IMR-90 (cell line): ENCODE measurements at regions not wholly inside any gene's neighbourhood (a gene's known extent, or its start where the extent isn't known, plus 50 kb on each side); places are given as distances from the start of the nearest gene placed in this dataset.
A peak's percentile ranks its signal among the peaks of the same experiment; 100 is the strongest.

Experiments
- ATAC-seq: fragments of 200-7000 bp; cut with Tn5 transposase; 2 replicates; pipeline ENCODE4 v1.9.1; 2020; ENCODE audit warnings: low read depth, mild to moderate bottlenecking, moderate library complexity
- BruUV-seq: library from RNA; stranded (reverse); fragments of 400-500 nt; replicated peaks from 2 replicates; lab custom pipeline; 2021; lab: Mats Ljungman, UMichigan
- CTCF ChIA-PET: fragments of 300-600 bp; formaldehyde crosslinking; extraction: SDS; loops from one replicate; lab custom pipeline; 2021; ENCODE audit warnings: antibody characterized with exemption; lab: Yijun Ruan, JAX
- POLR2A ChIA-PET: fragments of 300-600 bp; sonication (Branson Sonifier 250); formaldehyde crosslinking; loops from one replicate; lab custom pipeline; 2022; ENCODE audit warnings: antibody characterized with exemption; ENCODE audit not compliant: unreplicated experiment; lab: Charles Lee
- DNase-seq: peaks from one replicate; pipeline ENCODE4 v3.0.0; 2013
- H2AFZ ChIP-seq: replicated peaks from 2 replicates; pipeline ENCODE3; 2013; ENCODE audit warnings: low read length, mild to moderate bottlenecking; ENCODE audit not compliant: poor library complexity
- H2AK5ac ChIP-seq: 2 replicates; pipeline ENCODE4 v1.6.1; 2013; ENCODE audit warnings: low read depth, low read length, inconsistent platforms
- H2AK9ac ChIP-seq: replicated peaks from 2 replicates; pipeline ENCODE3; 2013; ENCODE audit warnings: mild to moderate bottlenecking, low read depth, low read length, moderate library complexity; ENCODE audit not compliant: poor library complexity
- H2BK120ac ChIP-seq: 2 replicates; pipeline ENCODE4 v1.6.1; 2013; ENCODE audit warnings: low read depth, low read length, inconsistent platforms
- H2BK15ac ChIP-seq: 3 replicates; pipeline ENCODE4 v1.6.1; 2013; ENCODE audit warnings: low read depth, low read length, inconsistent platforms
- H2BK20ac ChIP-seq: 2 replicates; pipeline ENCODE4 v1.6.1; 2013; ENCODE audit warnings: low read depth, mild to moderate bottlenecking, inconsistent platforms, low read length, moderate library complexity
- H2BK5ac ChIP-seq: 2 replicates; pipeline ENCODE4 v1.6.1; 2013; ENCODE audit warnings: mild to moderate bottlenecking, low read depth, low read length, inconsistent platforms; ENCODE audit not compliant: poor library complexity, severe bottlenecking
- H3K14ac ChIP-seq: replicated peaks from 2 replicates; pipeline ENCODE4 v1.6.1; 2013; ENCODE audit warnings: low read depth, low read length, inconsistent platforms
- H3K18ac ChIP-seq: 2 replicates; pipeline ENCODE4 v1.6.1; 2013; ENCODE audit warnings: low read depth, low read length, control low read depth
- H3K23ac ChIP-seq: 2 replicates; pipeline ENCODE4 v1.6.1; 2013; ENCODE audit warnings: low read depth, low read length, inconsistent platforms
- H3K27ac ChIP-seq: 2 replicates; pipeline ENCODE4 v1.5.1; 2013; ENCODE audit warnings: mild to moderate bottlenecking, control low read depth, low read length; ENCODE audit not compliant: insufficient read depth
- H3K27me3 ChIP-seq: 2 replicates; pipeline ENCODE4 v1.6.1; 2013; ENCODE audit warnings: low read length; ENCODE audit not compliant: control insufficient read depth, insufficient read depth
- H3K36me3 ChIP-seq: 2 replicates; pipeline ENCODE4 v1.6.1; 2013; ENCODE audit warnings: low read length, mixed read lengths; ENCODE audit not compliant: control insufficient read depth, insufficient read depth
- H3K4ac ChIP-seq: 2 replicates; pipeline ENCODE4 v1.6.1; 2013; ENCODE audit warnings: low read depth, low read length, inconsistent platforms
- H3K4me1 ChIP-seq: 2 replicates; pipeline ENCODE4 v1.6.1; 2013; ENCODE audit warnings: low read length, mixed read lengths; ENCODE audit not compliant: control insufficient read depth, insufficient read depth
- H3K4me2 ChIP-seq: 2 replicates; pipeline ENCODE4 v1.6.1; 2013; ENCODE audit warnings: low read depth, mild to moderate bottlenecking, control low read depth, low read length, moderate library complexity
- H3K4me3 ChIP-seq: 2 replicates; pipeline ENCODE4 v1.5.1; 2013; ENCODE audit warnings: low read depth, mild to moderate bottlenecking, control low read depth, low read length, moderate library complexity; ENCODE audit not compliant: insufficient read depth
- H3K56ac ChIP-seq: 2 replicates; pipeline ENCODE4 v1.6.1; 2013; ENCODE audit warnings: low read length, inconsistent platforms; ENCODE audit not compliant: insufficient read depth; ENCODE audit errors: extremely low read depth
- H3K79me1 ChIP-seq, 2 experiments: 2 replicates each; pipeline ENCODE4 v1.6.1; 2013; ENCODE audit warnings: low read length in 2 of 2, inconsistent platforms in 1 of 2, low read depth in 1 of 2
- H3K9ac ChIP-seq: 2 replicates; pipeline ENCODE4 v1.6.1; 2013; ENCODE audit warnings: low read depth, low read length, control low read depth
- H3K9me1 ChIP-seq: 2 replicates; pipeline ENCODE4 v1.6.1; 2013; ENCODE audit warnings: low read length, inconsistent platforms; ENCODE audit not compliant: insufficient read depth
- H3K9me3 ChIP-seq: 2 replicates; pipeline ENCODE4 v1.6.1; 2013; ENCODE audit warnings: low read length; ENCODE audit not compliant: control insufficient read depth, insufficient read depth
- H4K20me1 ChIP-seq: 2 replicates; pipeline ENCODE4 v1.6.1; 2013; ENCODE audit warnings: low read length, inconsistent platforms; ENCODE audit not compliant: insufficient read depth
- H4K5ac ChIP-seq: 2 replicates; pipeline ENCODE4 v1.6.1; 2013; ENCODE audit warnings: mild to moderate bottlenecking, low read depth, low read length, control low read depth
- H4K8ac ChIP-seq, 2 experiments: 2 replicates each; pipeline ENCODE4 v1.6.1; 2013; ENCODE audit warnings: low read depth in 2 of 2, low read length in 2 of 2, control low read depth in 1 of 2, inconsistent platforms in 1 of 2
- H4K91ac ChIP-seq: 2 replicates; pipeline ENCODE4 v1.6.1; 2013; ENCODE audit warnings: low read depth, low read length, inconsistent platforms; ENCODE audit not compliant: insufficient read depth
- CEBPB ChIP-seq: IDR thresholded peaks from 2 replicates; pipeline ENCODE4 v1.6.1; 2012; ENCODE audit warnings: low read depth, low read length, improper control_type of control experiment
- CHD1 ChIP-seq: IDR thresholded peaks from 2 replicates; pipeline ENCODE4 v1.6.1; 2012; ENCODE audit warnings: low read depth, low read length, improper control_type of control experiment
- MAZ ChIP-seq: IDR thresholded peaks from 2 replicates; pipeline ENCODE4 v1.6.1; 2012; ENCODE audit warnings: low read depth, mild to moderate bottlenecking, low read length, improper control_type of control experiment, moderate library complexity, borderline replicate concordance
- NFE2L2 ChIP-seq: fragments of 150-350 bp; IDR thresholded peaks from 2 replicates; pipeline ENCODE4 v1.6.1; 2016; ENCODE audit warnings: low read depth, mild to moderate bottlenecking, low read length
- RCOR1 ChIP-seq: IDR thresholded peaks from 2 replicates; pipeline ENCODE4 v1.6.1; 2012; ENCODE audit warnings: mild to moderate bottlenecking, low read length, improper control_type of control experiment; ENCODE audit not compliant: insufficient replicate concordance
- WGBS, 2 experiments: methylation state at CpG; one replicate each; pipeline versions ENCODE4 v1.1.5 to v1.1.7; 2013; ENCODE audit warnings: missing lambda C conversion rate in 2 of 2; ENCODE audit not compliant: insufficient read length in 1 of 2; ENCODE audit errors: extremely low coverage in 2 of 2; 5-methylcytosine and 5-hydroxymethylcytosine counted together
- dilution Hi-C: fragments of 300-500 bp; cut with HindIII; formaldehyde crosslinking; loops from one replicate; pipeline ENCODE4 v1.14.3; 2018; ENCODE audit warnings: low sequenced_read_pairs; ENCODE audit not compliant: unreplicated experiment
- in situ Hi-C: fragments of 300-500 bp; cut with MboI; formaldehyde crosslinking; loops from 3 replicates; pipeline ENCODE4 v1.14.3; 2019; ENCODE audit warnings: low sequenced_read_pairs, inconsistent platforms, mixed read lengths
- intact Hi-C: fragments of 100-400 bp; cut with micrococcal nuclease; formaldehyde crosslinking; loops from 2 replicates; pipeline ENCODE4 v1.10.0; 2022

DNA sequence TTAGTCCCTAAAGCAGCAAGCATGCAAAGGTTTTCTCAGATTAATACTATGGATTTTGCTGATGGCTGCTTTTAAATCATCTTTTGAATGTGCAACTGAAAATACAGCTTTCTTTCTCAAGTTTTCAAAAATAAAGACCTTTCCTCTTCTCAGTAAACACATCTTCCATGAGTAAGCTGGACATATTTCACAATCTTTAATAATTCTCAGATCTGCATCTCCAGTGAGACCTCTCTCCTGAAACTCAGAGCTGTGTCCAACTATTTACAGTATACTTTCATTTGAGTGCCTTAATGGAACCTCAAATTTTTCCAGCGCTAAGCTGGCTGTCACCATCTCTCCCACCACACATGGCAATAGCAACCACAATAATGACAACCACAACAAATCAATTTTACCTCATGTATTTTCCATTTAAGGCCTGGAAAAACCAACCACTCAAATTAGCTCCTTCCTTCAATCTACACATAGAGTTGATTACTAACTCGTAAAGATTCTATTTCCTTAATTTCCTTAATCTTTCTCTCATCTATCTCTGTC, 192.4 kb upstream of the RPL34 start:
- no peak overlapping the region for H3K4me3 ChIP-seq
- no peak overlapping the region for H3K4ac ChIP-seq
- POLR2A ChIA-PET: no interaction called here
- peak overlapping the region; percentile 68; the same call in 1 of the 2 replicates for H3K18ac ChIP-seq
- DNase-seq (peak; percentile 53), ATAC-seq (peak; percentile 46)
- H3K36me3 ChIP-seq: no peaks in the 10 kb centered on the region
- H3K9ac ChIP-seq: no peak overlapping the region
- TF ChIP-seq NFE2L2 (no peak), RCOR1 (no peak), CHD1 (no peak), CEBPB (peak; percentile 86), MAZ (no peak)
- H3K9me3 ChIP-seq: no peaks in the 10 kb centered on the region
- intact Hi-C loops: no loop called here
- no TSS peak for BruUV-seq
- H3K23ac ChIP-seq: no peak overlapping the region
- no peak overlapping the region for H2AFZ ChIP-seq
- peaks cover 2% of the 10 kb centered on the region; the same call in 1 of the 2 replicates for H3K4me1 ChIP-seq
- H3K79me1 ChIP-seq: no peaks in the 10 kb centered on the region
- no peak overlapping the region; the same call in 1 of the 2 replicates for H2AK5ac ChIP-seq
- H4K91ac ChIP-seq: no peak overlapping the region
- H3K27ac ChIP-seq: no peak overlapping the region
- no peak overlapping the region for H2BK120ac ChIP-seq
- peak overlapping the region; percentile 46; the same call in 1 of the 2 replicates for H3K4me2 ChIP-seq
- WGBS, 2 experiments: no CpG with 5 or more reads among the region's 2 CpGs
- dilution Hi-C loops: no loop called here
- in situ Hi-C loops: no loop called here
- H2BK5ac ChIP-seq: no peak overlapping the region
- H2BK15ac ChIP-seq: no peak overlapping the region
- H3K14ac ChIP-seq: no peak overlapping the region
- H4K8ac ChIP-seq: 0 out of 4 replicates have a peak overlapping the region, but pooled peaks of 1 of the 2 experiments have one; percentile 19
- CTCF ChIA-PET: no interaction called here
- no peaks in the 10 kb centered on the region for H4K20me1 ChIP-seq
- no peak overlapping the region for H2AK9ac ChIP-seq
- no peaks in the 10 kb centered on the region for H3K9me1 ChIP-seq
- H2BK20ac ChIP-seq: no peak overlapping the region
- H4K5ac ChIP-seq: no peak overlapping the region
- H3K27me3 ChIP-seq: no peaks in the 10 kb centered on the region
- no peak overlapping the region for H3K56ac ChIP-seq
